ENCODE measurements at regions not wholly inside any gene's neighbourhood (a gene's known extent, or its start where the extent isn't known, plus 50 kb on each side); places are given as distances from the start of the nearest gene placed in this dataset.

DNA sequence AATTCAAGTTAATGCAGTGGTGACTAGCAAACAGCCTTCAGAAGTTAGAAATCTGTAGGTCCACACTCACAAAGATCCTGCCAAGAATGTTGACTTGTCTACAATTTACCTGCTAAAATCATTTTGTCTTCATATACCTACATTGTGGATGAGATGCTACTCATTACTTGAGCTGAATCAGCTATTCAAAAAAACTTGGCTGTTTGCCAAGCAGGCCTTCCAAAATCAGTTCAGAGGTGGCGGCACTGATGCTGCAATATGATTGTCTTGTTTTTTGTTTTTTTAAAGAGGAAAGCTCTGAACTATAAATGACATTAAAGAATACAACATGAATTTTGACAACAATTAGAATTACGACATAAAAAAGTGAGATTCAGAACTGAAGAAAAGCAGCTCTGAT lies 354.7 kb upstream of the KHDRBS2 start:
- no peak overlapping the region for H3K9ac ChIP-seq (replicated peaks; ENCODE audit: extremely low read depth, insufficient read depth, low read length)
- peaks cover 4% of the 10 kb centered on the region for H3K9me3 ChIP-seq (replicated peaks; ENCODE audit: control insufficient read depth, insufficient read depth, low read length)
- BruUV-seq (replicated peaks) = no TSS peak
- H3K4me1 ChIP-seq (ENCODE audit: control insufficient read depth, extremely low read depth, insufficient read depth, low read length) = no peaks in the 10 kb centered on the region
- dilution Hi-C loops (cut with MboI; ENCODE audit: extremely low pct_ligation_motif_present, low sequenced_read_pairs) = no loop called here
- CTCF ChIA-PET = no interaction called here
- intact Hi-C loops (cut with micrococcal nuclease) = no loop called here
- H3K4me2 ChIP-seq (ENCODE audit: insufficient read depth, low read length) = no peak overlapping the region
- TF ChIP-seq POLR2A (IDR thresholded peaks at IDR 0.05; ENCODE audit: low read depth, low read length) (no peak), POLR2AphosphoS5 (IDR thresholded peaks at IDR 0.05; ENCODE audit: insufficient read depth, low read depth, low read length) (no peak), GATA2 (IDR thresholded peaks at IDR 0.05; ENCODE audit: insufficient read depth, insufficient read length, low read depth, low read length) (no peak), FOS (IDR thresholded peaks at IDR 0.05; ENCODE audit: borderline replicate concordance, insufficient read depth, low read length) (no peak), EZH2 (IDR thresholded peaks at IDR 0.05; ENCODE audit: borderline replicate concordance, low read depth, low read length, severe bottlenecking) (no peak)
- TF ChIP-seq, protein P1, sequence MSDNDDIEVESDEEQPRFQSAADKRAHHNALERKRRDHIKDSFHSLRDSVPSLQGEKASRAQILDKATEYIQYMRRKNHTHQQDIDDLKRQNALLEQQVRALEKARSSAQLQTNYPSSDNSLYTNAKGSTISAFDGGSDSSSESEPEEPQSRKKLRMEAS (IDR thresholded peaks at IDR 0.05; ENCODE audit: insufficient read depth, insufficient read length) = no peak
- TF ChIP-seq, protein P2, sequence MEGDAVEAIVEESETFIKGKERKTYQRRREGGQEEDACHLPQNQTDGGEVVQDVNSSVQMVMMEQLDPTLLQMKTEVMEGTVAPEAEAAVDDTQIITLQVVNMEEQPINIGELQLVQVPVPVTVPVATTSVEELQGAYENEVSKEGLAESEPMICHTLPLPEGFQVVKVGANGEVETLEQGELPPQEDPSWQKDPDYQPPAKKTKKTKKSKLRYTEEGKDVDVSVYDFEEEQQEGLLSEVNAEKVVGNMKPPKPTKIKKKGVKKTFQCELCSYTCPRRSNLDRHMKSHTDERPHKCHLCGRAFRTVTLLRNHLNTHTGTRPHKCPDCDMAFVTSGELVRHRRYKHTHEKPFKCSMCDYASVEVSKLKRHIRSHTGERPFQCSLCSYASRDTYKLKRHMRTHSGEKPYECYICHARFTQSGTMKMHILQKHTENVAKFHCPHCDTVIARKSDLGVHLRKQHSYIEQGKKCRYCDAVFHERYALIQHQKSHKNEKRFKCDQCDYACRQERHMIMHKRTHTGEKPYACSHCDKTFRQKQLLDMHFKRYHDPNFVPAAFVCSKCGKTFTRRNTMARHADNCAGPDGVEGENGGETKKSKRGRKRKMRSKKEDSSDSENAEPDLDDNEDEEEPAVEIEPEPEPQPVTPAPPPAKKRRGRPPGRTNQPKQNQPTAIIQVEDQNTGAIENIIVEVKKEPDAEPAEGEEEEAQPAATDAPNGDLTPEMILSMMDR (IDR thresholded peaks at IDR 0.05; ENCODE audit: extremely low read depth in 1 of 2, insufficient read depth in 1 of 2, low read depth in 1 of 2, low read length in 2 of 2) = no peak
- H3K79me2 ChIP-seq (ENCODE audit: control insufficient read depth, insufficient read depth, low read length) = no peaks in the 10 kb centered on the region
- no peaks in the 10 kb centered on the region for H3K9me1 ChIP-seq (replicated peaks; ENCODE audit: control insufficient read depth, extremely low read depth, insufficient read depth, low read length)
- H2AFZ ChIP-seq (ENCODE audit: low read depth, low read length) = no peak overlapping the region
- no peaks in the 10 kb centered on the region for H4K20me1 ChIP-seq (replicated peaks; ENCODE audit: control insufficient read depth, extremely low read depth, insufficient read depth, low read length)
- H3K36me3 ChIP-seq (ENCODE audit: control insufficient read depth in 2 of 2, extremely low read depth in 1 of 2, insufficient read depth in 2 of 2, low read length in 2 of 2) = no peaks in the 10 kb centered on the region
- H3K27ac ChIP-seq (ENCODE audit: insufficient read depth, low read depth, low read length) = no peak overlapping the region
- no peaks in the 10 kb centered on the region for H3K27me3 ChIP-seq (ENCODE audit: control insufficient read depth in 2 of 2, insufficient read depth in 2 of 2, low read length in 2 of 2)
- DNase-seq (ENCODE audit: low read depth, low spot score) (no peak), FAIRE-seq (no peak)
- POLR2A ChIA-PET = no interaction called here
- H3K4me3 ChIP-seq (replicated peaks in 1 of 3; ENCODE audit: insufficient read depth in 1 of 3, low read depth in 1 of 3, low read length in 3 of 3) = no peak overlapping the region
